Ishikawa (cell line): ENCODE measurements at regions not wholly inside any gene's neighbourhood (a gene's known extent, or its start where the extent isn't known, plus 50 kb on each side); places are given as distances from the start of the nearest gene placed in this dataset.

Source experiments
- CEBPB ChIP-seq: IDR thresholded peaks from 2 replicates; pipeline ENCODE4 v1.6.1; 2012
- CREB1 ChIP-seq: IDR thresholded peaks from 2 replicates; pipeline ENCODE4 v1.6.1; 2012; ENCODE audit warnings: low read depth
- EGR1 ChIP-seq: IDR thresholded peaks from 2 replicates; pipeline ENCODE4 v1.6.1; 2012
- EP300 ChIP-seq: IDR thresholded peaks from 2 replicates; pipeline ENCODE4 v1.6.1; 2012; ENCODE audit warnings: borderline replicate concordance
- FOXM1 ChIP-seq: IDR thresholded peaks from 2 replicates; pipeline ENCODE4 v1.6.1; 2012; ENCODE audit warnings: low read depth, borderline replicate concordance
- NFIC ChIP-seq: IDR thresholded peaks from 2 replicates; pipeline ENCODE4 v1.6.1; 2012
- RAD21 ChIP-seq: IDR thresholded peaks from 2 replicates; pipeline ENCODE4 v1.6.1; 2012; ENCODE audit warnings: low read depth
- TAF1 ChIP-seq: IDR thresholded peaks from 2 replicates; pipeline ENCODE4 v1.6.1; 2012; ENCODE audit warnings: low read depth, mild to moderate bottlenecking
- TCF12 ChIP-seq: IDR thresholded peaks from 2 replicates; pipeline ENCODE4 v1.6.1; 2012; ENCODE audit warnings: low read depth
- TEAD4 ChIP-seq: IDR thresholded peaks from 2 replicates; pipeline ENCODE4 v1.6.1; 2012
- YY1 ChIP-seq: IDR thresholded peaks from 2 replicates; pipeline ENCODE4 v1.6.1; 2012; ENCODE audit warnings: low read depth
- ZBTB7A ChIP-seq: IDR thresholded peaks from 2 replicates; pipeline ENCODE4 v1.6.1; 2012; ENCODE audit warnings: low read depth
- TF ChIP-seq, protein P1 (sequence below): IDR thresholded peaks from 2 replicates; pipeline ENCODE4 v1.6.1; 2012
- TF ChIP-seq, protein P2 (sequence below): IDR thresholded peaks from 2 replicates; pipeline ENCODE4 v1.6.1; 2012
- TF ChIP-seq, protein P3 (sequence below): IDR thresholded peaks from 2 replicates; pipeline ENCODE4 v1.6.1; 2012; ENCODE audit warnings: low read depth, mild to moderate bottlenecking

DNA sequence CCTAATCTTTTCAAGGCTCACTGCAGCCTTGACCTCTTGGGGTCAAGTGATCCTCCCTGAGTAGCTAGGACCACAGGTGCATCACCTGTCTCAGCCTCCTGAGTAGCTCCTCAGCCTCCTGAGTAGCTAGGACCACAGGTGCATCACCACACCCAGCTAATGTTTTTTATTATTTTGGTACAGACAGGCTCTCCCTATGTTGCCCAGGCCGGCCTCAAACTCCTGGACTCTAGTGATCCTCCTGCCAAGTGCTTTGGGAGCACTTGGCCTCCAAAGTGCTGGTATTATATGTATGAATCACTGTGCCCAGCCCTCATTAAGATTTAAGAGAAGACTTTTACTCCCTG, 58.5 kb upstream of the S1PR1 start:
- TF ChIP-seq EGR1 (no peak), TAF1 (no peak), TCF12 (no peak), FOXM1 (no peak), NFIC (no peak), YY1 (no peak), CEBPB (no peak), RAD21 (no peak), ZBTB7A (no peak)
- TF ChIP-seq, protein P1, sequence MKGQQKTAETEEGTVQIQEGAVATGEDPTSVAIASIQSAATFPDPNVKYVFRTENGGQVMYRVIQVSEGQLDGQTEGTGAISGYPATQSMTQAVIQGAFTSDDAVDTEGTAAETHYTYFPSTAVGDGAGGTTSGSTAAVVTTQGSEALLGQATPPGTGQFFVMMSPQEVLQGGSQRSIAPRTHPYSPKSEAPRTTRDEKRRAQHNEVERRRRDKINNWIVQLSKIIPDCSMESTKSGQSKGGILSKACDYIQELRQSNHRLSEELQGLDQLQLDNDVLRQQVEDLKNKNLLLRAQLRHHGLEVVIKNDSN: no peak
- TF ChIP-seq, protein P2, sequence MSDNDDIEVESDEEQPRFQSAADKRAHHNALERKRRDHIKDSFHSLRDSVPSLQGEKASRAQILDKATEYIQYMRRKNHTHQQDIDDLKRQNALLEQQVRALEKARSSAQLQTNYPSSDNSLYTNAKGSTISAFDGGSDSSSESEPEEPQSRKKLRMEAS: no peak
- TF ChIP-seq, protein P3, sequence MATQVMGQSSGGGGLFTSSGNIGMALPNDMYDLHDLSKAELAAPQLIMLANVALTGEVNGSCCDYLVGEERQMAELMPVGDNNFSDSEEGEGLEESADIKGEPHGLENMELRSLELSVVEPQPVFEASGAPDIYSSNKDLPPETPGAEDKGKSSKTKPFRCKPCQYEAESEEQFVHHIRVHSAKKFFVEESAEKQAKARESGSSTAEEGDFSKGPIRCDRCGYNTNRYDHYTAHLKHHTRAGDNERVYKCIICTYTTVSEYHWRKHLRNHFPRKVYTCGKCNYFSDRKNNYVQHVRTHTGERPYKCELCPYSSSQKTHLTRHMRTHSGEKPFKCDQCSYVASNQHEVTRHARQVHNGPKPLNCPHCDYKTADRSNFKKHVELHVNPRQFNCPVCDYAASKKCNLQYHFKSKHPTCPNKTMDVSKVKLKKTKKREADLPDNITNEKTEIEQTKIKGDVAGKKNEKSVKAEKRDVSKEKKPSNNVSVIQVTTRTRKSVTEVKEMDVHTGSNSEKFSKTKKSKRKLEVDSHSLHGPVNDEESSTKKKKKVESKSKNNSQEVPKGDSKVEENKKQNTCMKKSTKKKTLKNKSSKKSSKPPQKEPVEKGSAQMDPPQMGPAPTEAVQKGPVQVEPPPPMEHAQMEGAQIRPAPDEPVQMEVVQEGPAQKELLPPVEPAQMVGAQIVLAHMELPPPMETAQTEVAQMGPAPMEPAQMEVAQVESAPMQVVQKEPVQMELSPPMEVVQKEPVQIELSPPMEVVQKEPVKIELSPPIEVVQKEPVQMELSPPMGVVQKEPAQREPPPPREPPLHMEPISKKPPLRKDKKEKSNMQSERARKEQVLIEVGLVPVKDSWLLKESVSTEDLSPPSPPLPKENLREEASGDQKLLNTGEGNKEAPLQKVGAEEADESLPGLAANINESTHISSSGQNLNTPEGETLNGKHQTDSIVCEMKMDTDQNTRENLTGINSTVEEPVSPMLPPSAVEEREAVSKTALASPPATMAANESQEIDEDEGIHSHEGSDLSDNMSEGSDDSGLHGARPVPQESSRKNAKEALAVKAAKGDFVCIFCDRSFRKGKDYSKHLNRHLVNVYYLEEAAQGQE: no peak

DNA sequence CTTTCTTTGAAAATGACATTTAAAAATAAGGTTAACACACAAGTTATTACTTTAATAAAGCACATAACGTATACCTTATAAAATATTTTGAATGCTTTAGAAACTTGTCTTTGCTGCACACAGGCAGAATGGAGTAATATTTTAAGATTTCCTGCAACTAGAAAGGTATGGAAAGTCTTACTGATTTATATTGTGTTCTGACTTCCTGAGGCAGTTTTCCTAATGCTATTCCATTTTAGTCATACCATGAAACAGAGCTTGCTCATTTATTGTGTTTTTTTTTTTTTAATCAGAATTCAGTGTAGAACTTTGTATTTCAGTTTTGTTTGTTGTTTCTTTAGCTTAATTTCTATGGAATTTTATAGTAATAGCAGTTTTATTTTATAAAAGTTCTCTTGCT, 60.9 kb upstream of the S1PR1 start:
- no peak for TF ChIP-seq EGR1
- no peak for TF ChIP-seq TCF12
- no peak for TF ChIP-seq RAD21
- TF ChIP-seq, protein P1: no peak
- no peak for TF ChIP-seq TAF1
- TF ChIP-seq NFIC: no peak
- no peak for TF ChIP-seq ZBTB7A
- TF ChIP-seq, protein P2: no peak
- TF ChIP-seq YY1: no peak
- TF ChIP-seq, protein P3: no peak

DNA sequence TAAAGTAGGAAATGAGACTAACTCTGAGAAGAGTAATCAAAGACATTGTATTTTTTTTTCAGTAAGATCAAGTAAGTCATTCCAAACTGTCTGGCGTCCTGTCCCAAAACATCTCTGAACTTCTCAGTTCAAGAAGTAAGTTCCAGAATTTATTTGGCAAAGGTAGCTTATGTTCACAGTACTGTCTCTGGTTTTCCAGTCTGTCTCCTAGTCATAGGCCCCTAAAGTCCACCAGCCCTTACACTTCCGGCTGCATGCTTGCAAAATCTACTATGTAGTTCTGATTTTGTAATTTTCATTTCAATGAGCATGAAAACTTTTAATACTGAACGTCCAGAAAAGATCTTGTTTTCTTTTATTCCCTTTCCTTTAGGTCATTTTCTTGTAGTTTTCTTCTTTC, 61.4 kb upstream of the S1PR1 start:
- no peak for TF ChIP-seq CREB1
- no peak for TF ChIP-seq ZBTB7A
- TF ChIP-seq, protein P3: no peak
- TF ChIP-seq NFIC: no peak
- TF ChIP-seq FOXM1: no peak
- TF ChIP-seq RAD21: no peak
- TF ChIP-seq, protein P1: no peak
- no peak for TF ChIP-seq YY1
- no peak for TF ChIP-seq CEBPB
- TF ChIP-seq TCF12: no peak
- no peak for TF ChIP-seq TAF1
- TF ChIP-seq EP300: no peak
- TF ChIP-seq EGR1: no peak
- no peak for TF ChIP-seq TEAD4
- TF ChIP-seq, protein P2: no peak

DNA sequence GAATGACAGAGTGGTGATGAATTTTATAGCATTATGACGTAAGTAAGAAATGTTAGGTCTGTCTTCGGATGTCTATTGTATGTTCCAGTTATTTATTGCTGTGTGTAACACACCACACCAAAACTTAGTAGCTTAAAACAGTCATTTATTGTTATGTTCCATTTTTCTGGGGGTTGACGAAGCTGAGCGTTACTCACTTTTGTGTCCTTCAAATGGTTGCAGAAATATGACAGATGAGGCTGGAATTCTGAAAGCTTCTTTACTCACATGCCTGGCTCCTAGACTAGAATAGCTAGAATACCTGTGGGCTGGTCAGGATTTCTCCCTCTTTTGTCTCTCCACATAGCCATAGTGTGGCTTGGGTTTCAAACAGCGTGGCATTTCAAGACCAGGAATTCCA, 62.1 kb upstream of the S1PR1 start:
- TF ChIP-seq TEAD4 (peak; percentile 72), NFIC (no peak), EP300 (peak; percentile 20; the same call in 1 of the 2 replicates)
- TF ChIP-seq, protein P1: no peak
